ENCODE measurements at regions not wholly inside any gene's neighbourhood (a gene's known extent, or its start where the extent isn't known, plus 50 kb on each side); places are given as distances from the start of the nearest gene placed in this dataset.

DNA sequence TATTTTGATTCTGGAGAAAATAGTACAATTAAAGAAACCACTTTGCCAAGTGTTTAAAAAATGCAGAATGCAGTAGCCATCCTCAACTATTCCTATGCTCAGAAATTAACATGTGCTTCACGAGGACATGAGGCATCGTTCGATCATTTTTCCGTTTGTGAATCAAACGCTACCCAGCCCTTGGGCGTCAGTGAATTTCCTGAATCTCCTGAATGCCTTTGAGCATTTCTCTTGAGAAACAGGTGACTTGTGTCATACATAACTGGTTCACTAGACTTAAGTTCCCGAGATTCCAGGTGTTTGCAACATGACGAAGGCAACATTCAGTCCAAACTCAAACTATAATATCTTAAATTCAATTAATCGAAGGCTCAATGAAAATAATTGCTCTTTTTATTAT, 110.0 kb upstream of the ALKAL2 start:
- H4K20me1 ChIP-seq (replicated peaks in 1 of 2; ENCODE audit: control insufficient read depth in 1 of 2, insufficient read depth in 2 of 2, low read length in 2 of 2): peaks cover 0 to 1% of the 10 kb centered on the region in 2 experiments
- H2AK5ac ChIP-seq (ENCODE audit: low read depth, low read length): no peak overlapping the region
- H2AFZ ChIP-seq (ENCODE audit: low read length): no peak overlapping the region
- FAIRE-seq (no peak), DNase-seq (ENCODE audit: low read depth in 1 of 2, low spot score in 2 of 2) (no peak)
- ChIA-PET CTCF (ENCODE audit: partially characterized antibody) (no interaction called here), POLR2A (ENCODE audit: partially characterized antibody) (no interaction called here)
- H3K4me3 ChIP-seq (ENCODE audit: extremely low read depth in 1 of 4, insufficient read depth in 2 of 4, low read depth in 3 of 4, low read length in 4 of 4): no peak overlapping the region
- no peak overlapping the region for H4K5ac ChIP-seq (ENCODE audit: insufficient read length, low read depth, low read length)
- H3K4me2 ChIP-seq (ENCODE audit: insufficient read depth in 1 of 2, low read depth in 2 of 2, low read length in 2 of 2): no peak overlapping the region
- WGBS, 2 experiments (ENCODE audit: extremely low coverage in 1 of 2, insufficient coverage in 1 of 2, insufficient read length in 1 of 2, insufficient replicate concordance in 2 of 2, low coverage in 1 of 2, low lambda C conversion rate in 2 of 2, missing lambda C conversion rate in 1 of 2): 96 to 100% methylated on average over 1 to 9 of the region's 9 CpGs
- H3K9ac ChIP-seq (replicated peaks in 1 of 4; ENCODE audit: extremely low read depth in 1 of 4, low read depth in 3 of 4, low read length in 3 of 4): no peak overlapping the region
- H2BK120ac ChIP-seq (replicated peaks; ENCODE audit: low read depth, low read length): no peak overlapping the region
- no peak overlapping the region for H4K8ac ChIP-seq (ENCODE audit: extremely low read depth, insufficient read depth, low read length)
- H3K4ac ChIP-seq (replicated peaks; ENCODE audit: insufficient read length, low read depth, low read length): no peak overlapping the region
- H2BK20ac ChIP-seq (ENCODE audit: low read length): no peak overlapping the region
- no peaks in the 10 kb centered on the region for H3K27me3 ChIP-seq (replicated peaks in 1 of 4; ENCODE audit: control insufficient read depth in 3 of 4, extremely low read depth in 1 of 4, insufficient read depth in 3 of 4, low read length in 3 of 4)
- H3K36me3 ChIP-seq (ENCODE audit: control insufficient read depth in 2 of 4, insufficient read depth in 4 of 4, low read length in 3 of 4): no peaks in the 10 kb centered on the region
- H3K18ac ChIP-seq (ENCODE audit: extremely low read depth, low read length): no peak overlapping the region
- no peak overlapping the region for H3K14ac ChIP-seq (ENCODE audit: insufficient read length)
- no peak overlapping the region for H2BK15ac ChIP-seq (ENCODE audit: low read length)
- H2BK12ac ChIP-seq (ENCODE audit: low read depth, low read length): no peak overlapping the region
- no peak overlapping the region for H4K91ac ChIP-seq (replicated peaks; ENCODE audit: insufficient read length, low read length)
- peaks cover 0 to 6% (median 2%) of the 10 kb centered on the region in 4 experiments; a peak in 4 of 7 replicates for H3K4me1 ChIP-seq (replicated peaks in 1 of 4; ENCODE audit: control insufficient read depth in 3 of 4, insufficient read depth in 4 of 4, low read length in 3 of 4)
- no peaks in the 10 kb centered on the region for H3K23me2 ChIP-seq (ENCODE audit: low read depth, low read length)
- H3K79me2 ChIP-seq (ENCODE audit: control insufficient read depth in 1 of 2, insufficient read depth in 2 of 2, low read length in 2 of 2): no peaks in the 10 kb centered on the region
- no peaks in the 10 kb centered on the region for H3K9me3 ChIP-seq (ENCODE audit: insufficient read depth in 2 of 2, low read depth in 1 of 2, low read length in 1 of 2)
- no peak overlapping the region for H2BK5ac ChIP-seq (ENCODE audit: low read depth, low read length)
- H3K56ac ChIP-seq (replicated peaks; ENCODE audit: insufficient read length, low read depth, low read length): no peak overlapping the region
- no peak overlapping the region for H3K23ac ChIP-seq (ENCODE audit: insufficient read length)
- no peaks in the 10 kb centered on the region for H3K79me1 ChIP-seq (ENCODE audit: low read depth, low read length)
- H3K27ac ChIP-seq (ENCODE audit: low read depth, low read length): no peak overlapping the region
- TF ChIP-seq RNF2 (IDR thresholded peaks at IDR 0.05; ENCODE audit: borderline replicate concordance, low read depth, low read length, missing control alignments, poor library complexity, severe bottlenecking) (no peak), TAF1 (IDR thresholded peaks at IDR 0.05; ENCODE audit: low read depth, low read length) (no peak), SP1 (IDR thresholded peaks at IDR 0.05; ENCODE audit: low read depth, low read length) (no peak), GTF2F1 (IDR thresholded peaks at IDR 0.05; ENCODE audit: borderline replicate concordance, low read depth, low read length) (no peak), CEBPB (IDR thresholded peaks at IDR 0.05; ENCODE audit: low read depth, low read length) (no peak), EZH2 (IDR thresholded peaks at IDR 0.05; ENCODE audit: low read depth, low read length, severe bottlenecking) (no peak), POU5F1 (IDR thresholded peaks at IDR 0.05; ENCODE audit: low read depth, low read length) (no peak), BACH1 (IDR thresholded peaks at IDR 0.05; ENCODE audit: low read length) (no peak), SIRT6 (IDR thresholded peaks at IDR 0.05; ENCODE audit: low read length) (no peak), CHD2 (IDR thresholded peaks at IDR 0.05; ENCODE audit: low read length) (no peak), MAFK (IDR thresholded peaks at IDR 0.05; ENCODE audit: low read depth, low read length) (no peak), HDAC6 (IDR thresholded peaks at IDR 0.05; ENCODE audit: low read depth, low read length) (no peak), SAP30 (IDR thresholded peaks at IDR 0.05; ENCODE audit: insufficient read depth, insufficient replicate concordance, low read length) (no peak), RBBP5 (IDR thresholded peaks at IDR 0.05; ENCODE audit: borderline replicate concordance, low read depth, low read length) (no peak)
- TF ChIP-seq, protein P1, sequence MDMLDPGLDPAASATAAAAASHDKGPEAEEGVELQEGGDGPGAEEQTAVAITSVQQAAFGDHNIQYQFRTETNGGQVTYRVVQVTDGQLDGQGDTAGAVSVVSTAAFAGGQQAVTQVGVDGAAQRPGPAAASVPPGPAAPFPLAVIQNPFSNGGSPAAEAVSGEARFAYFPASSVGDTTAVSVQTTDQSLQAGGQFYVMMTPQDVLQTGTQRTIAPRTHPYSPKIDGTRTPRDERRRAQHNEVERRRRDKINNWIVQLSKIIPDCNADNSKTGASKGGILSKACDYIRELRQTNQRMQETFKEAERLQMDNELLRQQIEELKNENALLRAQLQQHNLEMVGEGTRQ (IDR thresholded peaks at IDR 0.05; ENCODE audit: low read length): no peak
